ENCODE measurements at regions not wholly inside any gene's neighbourhood (a gene's known extent, or its start where the extent isn't known, plus 50 kb on each side); places are given as distances from the start of the nearest gene placed in this dataset.

DNA sequence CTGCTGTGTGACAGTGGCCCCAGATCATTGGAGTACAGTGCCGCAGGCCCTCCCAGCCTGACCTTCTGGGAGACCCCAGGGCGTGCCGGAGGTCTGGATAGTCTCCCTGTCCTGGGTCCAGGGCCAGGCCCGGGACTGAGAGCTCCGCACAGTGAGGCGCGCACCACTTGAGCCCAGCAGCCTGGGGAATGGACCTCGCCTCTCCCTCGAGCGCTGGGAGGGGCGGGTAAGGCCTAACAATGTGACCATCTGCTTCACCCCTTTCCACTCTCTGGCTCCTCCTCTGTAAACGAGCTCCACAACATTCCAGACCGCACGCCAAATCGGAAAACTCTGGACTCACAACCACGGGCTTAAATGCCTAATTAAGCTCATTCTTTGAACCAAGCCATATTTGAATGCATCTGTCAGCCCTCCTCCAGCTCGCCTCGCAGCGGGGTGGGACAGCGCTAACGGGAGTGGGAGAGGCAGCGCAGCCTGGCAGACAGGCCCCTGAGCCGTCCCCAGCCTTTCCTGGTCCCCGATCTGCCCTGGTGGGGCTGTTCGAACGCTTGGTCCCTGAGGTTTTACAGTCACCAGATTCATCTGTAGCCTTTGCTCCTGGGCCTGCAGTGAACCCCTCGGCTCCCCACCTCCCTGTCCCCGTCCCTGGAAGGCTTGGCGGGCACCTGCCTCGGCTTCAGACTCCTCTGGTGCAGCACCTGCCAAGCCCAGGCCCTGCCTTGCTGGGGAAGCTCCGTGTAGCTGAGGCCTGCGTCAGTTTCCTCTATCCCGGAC, 120.7 kb upstream of the VSTM2B start:
- Mint-ChIP-seq H3K27ac (ENCODE audit: unreplicated experiment) (no peak overlapping the region), H3K36me3 (ENCODE audit: low read depth) (no peaks in the 10 kb centered on the region)

DNA sequence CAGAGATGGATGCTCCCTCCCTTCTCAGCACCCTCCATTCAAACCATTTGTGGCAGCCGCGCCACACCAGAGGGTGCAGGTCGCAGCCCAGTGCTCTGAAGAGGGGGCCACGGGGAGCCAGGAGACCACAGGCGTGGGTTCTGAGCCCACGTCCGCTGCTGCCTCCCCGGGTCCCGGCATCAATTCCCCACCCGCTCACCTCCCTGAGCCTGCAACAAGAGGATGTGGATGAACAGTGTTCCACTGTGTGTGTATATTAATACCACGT, 120.1 kb upstream of the VSTM2B start:
- TF ChIP-seq, protein P1, sequence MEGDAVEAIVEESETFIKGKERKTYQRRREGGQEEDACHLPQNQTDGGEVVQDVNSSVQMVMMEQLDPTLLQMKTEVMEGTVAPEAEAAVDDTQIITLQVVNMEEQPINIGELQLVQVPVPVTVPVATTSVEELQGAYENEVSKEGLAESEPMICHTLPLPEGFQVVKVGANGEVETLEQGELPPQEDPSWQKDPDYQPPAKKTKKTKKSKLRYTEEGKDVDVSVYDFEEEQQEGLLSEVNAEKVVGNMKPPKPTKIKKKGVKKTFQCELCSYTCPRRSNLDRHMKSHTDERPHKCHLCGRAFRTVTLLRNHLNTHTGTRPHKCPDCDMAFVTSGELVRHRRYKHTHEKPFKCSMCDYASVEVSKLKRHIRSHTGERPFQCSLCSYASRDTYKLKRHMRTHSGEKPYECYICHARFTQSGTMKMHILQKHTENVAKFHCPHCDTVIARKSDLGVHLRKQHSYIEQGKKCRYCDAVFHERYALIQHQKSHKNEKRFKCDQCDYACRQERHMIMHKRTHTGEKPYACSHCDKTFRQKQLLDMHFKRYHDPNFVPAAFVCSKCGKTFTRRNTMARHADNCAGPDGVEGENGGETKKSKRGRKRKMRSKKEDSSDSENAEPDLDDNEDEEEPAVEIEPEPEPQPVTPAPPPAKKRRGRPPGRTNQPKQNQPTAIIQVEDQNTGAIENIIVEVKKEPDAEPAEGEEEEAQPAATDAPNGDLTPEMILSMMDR (IDR thresholded peaks at IDR 0.05), result no peak
- peaks cover 10% of the 10 kb centered on the region for H3K27me3 Mint-ChIP-seq (ENCODE audit: low read depth)
- H3K36me3 Mint-ChIP-seq (ENCODE audit: low read depth), result no peaks in the 10 kb centered on the region
- H3K27ac Mint-ChIP-seq (ENCODE audit: unreplicated experiment), result no peak overlapping the region
- no peak for DNase-seq (ENCODE audit: low spot score)
- H3K9me3 Mint-ChIP-seq (ENCODE audit: low read depth), result no peaks in the 10 kb centered on the region
- H3K4me1 Mint-ChIP-seq (ENCODE audit: low read depth), result no peaks in the 10 kb centered on the region
- no peak overlapping the region for H3K4me3 Mint-ChIP-seq (ENCODE audit: unreplicated experiment)

More for the DNA sequence above, 120.7 kb upstream of the VSTM2B start:
- H3K4me3 Mint-ChIP-seq (ENCODE audit: unreplicated experiment), result no peak overlapping the region
- TF ChIP-seq, protein P1 (IDR thresholded peaks at IDR 0.05), result no peak
- no peaks in the 10 kb centered on the region for H3K4me1 Mint-ChIP-seq (ENCODE audit: low read depth)
- no peaks in the 10 kb centered on the region for H3K9me3 Mint-ChIP-seq (ENCODE audit: low read depth)
- peaks cover 10% of the 10 kb centered on the region for H3K27me3 Mint-ChIP-seq (ENCODE audit: low read depth)
- no peak for DNase-seq (ENCODE audit: low spot score)

DNA sequence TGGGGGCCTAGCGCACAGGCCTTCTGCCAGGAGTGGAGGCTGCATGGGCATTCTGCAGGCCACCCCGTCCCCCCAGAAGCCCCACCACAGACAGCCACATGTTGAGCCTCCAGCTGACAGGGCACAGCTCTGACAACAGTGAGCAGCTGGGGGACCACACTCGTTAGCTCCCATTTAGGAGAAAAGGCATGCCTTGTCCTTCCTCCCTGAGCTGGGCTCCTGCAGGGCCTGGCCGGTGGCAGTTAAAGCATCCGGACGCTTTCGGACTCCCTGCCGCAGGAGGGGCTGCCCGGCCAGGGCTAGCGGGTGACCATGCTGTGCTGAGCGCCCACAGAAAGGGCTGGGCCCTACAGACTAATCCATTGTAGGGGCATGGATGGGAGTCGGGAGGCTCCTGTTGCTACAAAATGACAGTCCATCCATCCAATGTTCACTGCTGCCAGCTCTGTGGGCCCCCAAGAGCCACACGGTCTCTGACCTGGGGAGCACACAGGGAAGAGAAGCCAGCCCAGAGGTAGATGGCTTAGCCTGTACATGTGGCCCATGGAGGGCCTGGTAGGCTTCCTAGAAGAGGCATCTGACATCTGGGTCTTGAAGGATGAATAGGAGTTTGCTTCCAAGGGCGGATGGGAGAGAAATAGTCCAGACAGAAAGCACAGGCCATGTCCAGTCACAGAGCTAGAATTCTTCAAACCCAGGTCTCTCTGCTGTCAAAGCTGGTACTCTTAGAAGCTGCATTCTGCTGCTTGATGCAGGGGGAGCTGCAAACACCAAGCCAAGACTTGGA, 116.5 kb upstream of the VSTM2B start:
- TF ChIP-seq, protein P1 (IDR thresholded peaks at IDR 0.05), result no peak
- Mint-ChIP-seq H3K9me3 (ENCODE audit: low read depth) (no peaks in the 10 kb centered on the region), H3K27me3 (ENCODE audit: low read depth) (peaks cover 8% of the 10 kb centered on the region), H3K4me3 (ENCODE audit: unreplicated experiment) (no peak overlapping the region), H3K36me3 (ENCODE audit: low read depth) (no peaks in the 10 kb centered on the region), H3K4me1 (ENCODE audit: low read depth) (no peaks in the 10 kb centered on the region), H3K27ac (ENCODE audit: unreplicated experiment) (no peak overlapping the region)
- no peak for DNase-seq (ENCODE audit: low spot score)

DNA sequence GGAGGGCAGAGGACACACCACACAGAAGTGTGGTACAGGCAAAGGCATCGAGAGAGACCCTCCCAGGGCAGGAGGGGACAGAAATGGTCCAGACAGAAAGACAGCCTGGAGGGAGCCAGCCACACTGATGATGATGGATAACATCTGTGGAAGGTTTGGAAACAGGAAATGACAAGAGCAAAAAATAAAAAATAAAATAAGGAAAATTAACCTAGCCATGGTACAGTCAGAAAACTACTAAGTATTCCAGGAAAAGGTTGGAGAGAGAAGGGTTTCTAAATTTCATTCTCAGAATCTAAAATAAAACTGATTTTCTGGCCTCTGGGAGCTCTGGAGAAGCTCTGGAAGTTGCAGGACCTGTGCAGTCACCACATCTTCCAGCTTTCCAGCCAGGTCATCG, 115.2 kb upstream of the VSTM2B start:
- Mint-ChIP-seq H3K27me3 (ENCODE audit: low read depth) (peaks cover 6% of the 10 kb centered on the region), H3K4me1 (ENCODE audit: low read depth) (no peaks in the 10 kb centered on the region), H3K4me3 (ENCODE audit: unreplicated experiment) (no peak overlapping the region), H3K36me3 (ENCODE audit: low read depth) (no peaks in the 10 kb centered on the region), H3K9me3 (ENCODE audit: low read depth) (no peaks in the 10 kb centered on the region), H3K27ac (ENCODE audit: unreplicated experiment) (no peak overlapping the region)
- TF ChIP-seq, protein P1 (IDR thresholded peaks at IDR 0.05), result no peak
- DNase-seq (ENCODE audit: low spot score), result no peak

DNA sequence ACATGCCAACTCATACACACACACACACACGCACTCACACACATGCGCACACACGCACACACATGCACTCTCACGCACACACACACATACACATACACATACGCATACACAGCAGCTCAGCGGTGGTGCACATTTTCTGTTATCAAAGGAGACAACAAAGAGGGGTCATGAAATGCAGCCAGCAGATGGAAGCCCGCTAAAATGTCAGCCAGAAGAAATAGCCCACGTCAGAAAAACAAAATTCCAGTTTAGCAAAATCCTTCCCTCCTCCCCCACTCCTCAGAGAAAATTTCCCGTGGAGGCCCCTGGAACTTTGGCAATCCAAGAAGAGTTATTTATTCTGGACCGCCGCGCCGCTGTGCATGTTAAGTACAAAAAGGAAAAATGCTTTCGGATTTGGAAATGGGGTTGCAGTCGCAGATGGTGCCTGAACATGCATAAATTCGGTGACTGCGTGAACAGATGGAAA, 114.6 kb upstream of the VSTM2B start:
- no peak overlapping the region for H3K27ac Mint-ChIP-seq (ENCODE audit: unreplicated experiment)
- H3K27me3 Mint-ChIP-seq (ENCODE audit: low read depth), result peaks cover 6% of the 10 kb centered on the region
- no peaks in the 10 kb centered on the region for H3K4me1 Mint-ChIP-seq (ENCODE audit: low read depth)
- DNase-seq (ENCODE audit: low spot score), result no peak
- TF ChIP-seq, protein P1 (IDR thresholded peaks at IDR 0.05), result no peak
- H3K36me3 Mint-ChIP-seq (ENCODE audit: low read depth), result no peaks in the 10 kb centered on the region
- no peaks in the 10 kb centered on the region for H3K9me3 Mint-ChIP-seq (ENCODE audit: low read depth)
- H3K4me3 Mint-ChIP-seq (ENCODE audit: unreplicated experiment), result no peak overlapping the region
